ENCODE measurements at regions not wholly inside any gene's neighbourhood (a gene's known extent, or its start where the extent isn't known, plus 50 kb on each side); places are given as distances from the start of the nearest gene placed in this dataset.
"Not testable (repeated sequence)": the region's sequence is repeated elsewhere in the genome, so short reads cannot be mapped to it uniquely, and the experiment has no call there.

DNA sequence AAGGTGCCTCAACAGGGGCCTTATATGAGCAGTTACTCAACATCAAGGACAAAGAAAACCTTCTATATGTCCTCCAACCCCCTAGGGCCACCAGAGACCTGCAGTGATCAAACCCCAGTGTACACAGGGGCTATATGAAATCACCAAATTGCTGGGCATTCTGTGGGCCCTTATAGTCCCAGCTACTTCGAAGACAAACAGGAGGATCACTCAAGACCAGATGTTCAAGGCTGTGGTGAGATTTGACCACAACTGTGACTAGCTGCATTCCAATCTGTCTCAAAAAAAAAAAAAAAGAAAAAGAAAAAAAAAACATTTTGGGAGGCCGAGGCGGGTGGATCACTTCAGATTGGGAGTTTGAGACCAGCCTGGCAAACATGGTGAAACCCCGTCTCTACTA lies 51.0 kb upstream of the PRB2 start:
- FAIRE-seq = no peak

DNA sequence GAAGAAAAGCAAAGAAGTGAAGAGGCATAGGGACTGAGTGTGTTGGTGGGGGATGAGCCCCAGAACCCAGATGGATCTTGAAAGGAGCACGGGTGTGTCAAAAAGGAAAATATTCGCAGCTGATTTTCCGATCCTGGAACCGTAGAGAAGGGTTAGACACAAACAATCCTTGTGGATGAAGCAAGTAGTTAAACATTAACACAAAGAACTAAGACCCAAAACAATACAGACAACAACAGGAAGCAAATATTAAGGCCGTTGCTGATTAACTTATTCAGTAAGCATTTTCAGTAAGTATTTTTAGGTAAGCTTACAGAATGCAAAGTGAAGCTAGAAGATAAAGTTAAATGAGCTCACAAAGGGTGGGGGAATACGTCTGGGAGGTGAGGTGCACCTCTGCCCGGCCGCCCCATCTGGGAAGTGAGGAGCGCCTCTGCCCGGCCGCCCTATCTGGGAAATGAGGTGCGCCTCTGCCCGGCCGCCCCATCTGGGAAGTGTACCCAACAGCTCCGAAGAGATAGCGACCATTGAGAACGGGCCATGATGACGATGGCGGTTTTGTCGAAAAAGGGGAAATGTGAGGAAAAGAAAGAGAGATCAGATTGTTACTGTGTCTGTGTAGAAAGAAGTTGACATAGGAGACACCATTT lies 62.8 kb upstream of the PRB2 start:
- no peak for FAIRE-seq

DNA sequence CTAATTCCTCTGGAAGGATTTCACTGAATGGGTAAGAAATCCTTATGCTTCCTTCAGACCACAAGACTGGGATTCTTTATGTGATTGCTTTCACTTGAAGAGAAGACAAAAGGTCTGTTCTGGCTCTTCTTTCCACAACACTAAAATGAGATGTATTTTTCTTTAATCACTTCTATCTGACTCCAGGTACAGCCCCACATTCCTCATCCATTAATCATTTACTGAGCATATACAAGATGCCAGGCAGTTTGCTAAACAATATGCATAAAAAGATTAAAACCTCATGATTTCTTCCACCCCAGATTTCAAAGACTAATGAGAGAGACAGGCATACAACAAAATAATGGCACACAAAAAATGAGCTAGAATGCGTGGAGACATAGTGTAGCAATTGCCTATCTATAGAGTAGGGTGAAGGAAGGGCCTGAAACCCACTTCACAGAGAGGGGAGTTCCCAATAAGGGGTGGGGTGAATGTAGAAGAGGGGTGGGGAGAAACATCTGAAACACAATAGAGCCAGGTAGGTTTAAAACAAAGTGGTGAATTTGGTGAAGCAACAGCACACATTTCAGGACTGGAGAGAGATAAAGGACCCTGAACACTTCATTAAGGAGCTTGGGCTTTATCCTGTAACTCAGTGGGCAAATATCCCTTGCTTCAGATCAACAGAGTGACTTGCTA lies 65.1 kb upstream of the PRB2 start:
- no peak for FAIRE-seq

DNA sequence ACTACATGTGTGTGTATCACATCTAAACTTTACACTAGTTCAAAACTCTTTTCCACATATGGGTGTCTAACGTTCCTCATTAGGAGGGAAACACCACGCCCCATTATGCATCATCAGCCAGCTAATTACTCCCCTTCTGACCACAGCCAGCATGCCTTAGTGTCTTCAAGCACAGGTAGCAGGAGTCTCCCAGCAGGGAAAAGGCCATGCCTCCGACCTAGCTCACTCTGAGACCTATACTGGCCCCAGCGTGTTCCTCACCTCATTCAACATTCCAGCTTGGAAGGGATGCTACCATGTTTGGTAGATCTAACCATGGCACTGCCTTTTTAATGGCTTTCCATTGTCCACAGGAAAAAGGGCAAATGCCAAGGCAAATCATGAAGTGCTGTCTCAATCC lies 66.1 kb upstream of the PRB2 start:
- no peak for FAIRE-seq

DNA sequence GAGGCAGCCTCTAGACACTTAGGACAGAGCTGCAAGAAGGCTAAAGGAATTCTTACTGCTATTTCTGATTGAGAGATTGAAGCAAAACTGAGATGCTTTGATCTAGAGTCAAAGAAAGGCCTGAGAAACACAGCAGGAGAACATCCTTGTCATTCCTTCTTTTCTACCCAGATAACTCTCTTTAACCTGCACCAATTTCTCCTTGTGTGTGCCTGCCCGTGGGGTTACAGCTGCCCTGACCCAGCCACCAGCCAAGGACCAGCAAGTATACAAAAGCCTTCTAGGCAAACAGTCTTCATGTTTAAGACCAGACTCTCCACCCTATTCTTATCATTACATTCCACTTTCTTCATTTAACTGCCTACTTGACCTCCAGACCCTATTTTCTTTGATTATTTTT lies 81.7 kb upstream of the PRB2 start:
- no peak for FAIRE-seq

DNA sequence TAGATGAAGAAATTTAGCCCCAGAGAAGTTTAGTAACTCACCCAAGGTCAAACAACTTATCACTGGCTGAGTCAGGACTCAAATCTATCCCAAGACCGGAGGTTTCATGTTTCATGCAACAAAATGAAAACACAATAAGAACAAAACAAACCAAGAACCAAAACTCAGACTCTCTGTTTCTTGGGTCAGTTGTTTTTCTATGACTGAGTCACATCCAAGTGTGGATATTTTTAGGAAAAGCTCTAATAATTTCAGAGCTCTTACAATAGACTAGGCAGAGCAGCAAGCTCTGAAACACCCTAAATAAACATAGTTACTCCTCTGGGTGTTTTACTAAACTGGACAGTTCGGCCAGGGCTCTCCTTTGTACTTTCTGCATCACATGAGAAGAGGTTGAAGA lies 87.6 kb upstream of the PRB2 start:
- FAIRE-seq = no peak

DNA sequence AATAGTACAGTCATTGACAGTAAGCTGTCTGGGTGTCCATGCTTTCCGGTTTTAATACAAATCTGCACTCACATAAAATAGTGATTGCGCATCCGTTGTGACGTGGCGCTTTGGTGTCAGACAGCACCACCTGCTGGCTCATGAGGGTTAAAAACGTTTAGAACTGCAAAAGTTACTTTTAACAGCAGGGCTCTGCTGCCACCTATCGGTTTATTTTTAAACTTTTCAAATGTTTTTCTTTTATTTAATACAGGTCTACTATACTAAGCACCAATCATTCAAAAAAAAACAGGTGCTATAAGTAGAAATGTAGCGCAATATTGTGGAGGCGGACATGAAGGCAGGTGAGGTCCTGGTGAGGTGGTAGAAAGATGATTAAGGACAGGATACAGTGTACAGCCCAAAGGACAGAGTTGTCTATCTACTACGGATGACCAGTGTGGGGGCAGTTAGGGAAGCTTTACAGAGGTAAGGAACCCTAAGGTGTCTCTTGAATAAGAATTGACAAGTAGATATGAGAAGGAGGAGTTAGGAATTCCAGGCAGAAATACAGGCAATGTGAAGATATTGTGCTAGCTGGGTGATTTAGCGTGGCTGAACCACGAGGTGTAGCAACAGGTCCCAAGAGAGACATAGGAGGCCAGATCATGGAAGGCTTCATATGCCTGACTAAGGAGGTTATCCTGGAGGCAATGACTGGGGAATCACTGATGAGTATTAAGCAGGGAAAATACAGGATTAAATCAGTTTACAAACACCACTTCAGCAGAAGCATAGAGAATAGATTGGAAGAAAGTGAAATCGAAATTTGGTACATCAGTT lies 91.5 kb upstream of the PRB2 start:
- FAIRE-seq = peak; percentile 31

DNA sequence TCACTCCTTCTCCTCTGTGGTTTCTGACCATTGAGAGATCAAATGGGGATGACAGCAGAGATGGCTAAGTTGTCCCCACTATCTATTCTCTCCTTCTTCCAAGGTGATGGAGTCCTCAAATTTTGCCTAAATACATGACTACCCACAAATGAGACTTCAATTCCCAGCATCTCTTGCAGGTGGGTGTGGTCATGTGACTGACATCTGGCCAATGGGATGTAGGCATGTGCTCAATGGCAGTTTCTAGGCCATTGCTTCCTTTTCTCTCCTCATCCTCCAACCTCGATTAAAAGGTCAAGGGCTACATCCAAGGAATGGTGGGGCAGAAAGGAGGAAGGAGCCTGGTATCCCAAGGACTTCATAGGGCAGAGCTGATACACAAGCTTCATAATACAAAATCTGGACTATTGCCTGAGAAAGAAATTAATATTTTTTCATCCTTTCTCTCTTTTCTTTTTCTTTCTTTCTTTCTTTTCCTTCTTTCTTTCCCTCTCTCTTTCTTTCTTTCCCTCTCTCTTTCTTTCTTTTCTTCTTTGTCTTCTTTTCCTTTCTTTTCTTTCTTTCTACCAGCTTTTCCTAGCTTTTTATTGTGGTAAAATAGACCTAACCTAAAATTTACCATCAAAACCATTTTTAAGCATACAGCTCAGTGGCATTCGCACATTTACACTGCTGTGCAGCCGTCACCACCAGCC lies 100.9 kb upstream of the PRB2 start:
- FAIRE-seq = no peak

DNA sequence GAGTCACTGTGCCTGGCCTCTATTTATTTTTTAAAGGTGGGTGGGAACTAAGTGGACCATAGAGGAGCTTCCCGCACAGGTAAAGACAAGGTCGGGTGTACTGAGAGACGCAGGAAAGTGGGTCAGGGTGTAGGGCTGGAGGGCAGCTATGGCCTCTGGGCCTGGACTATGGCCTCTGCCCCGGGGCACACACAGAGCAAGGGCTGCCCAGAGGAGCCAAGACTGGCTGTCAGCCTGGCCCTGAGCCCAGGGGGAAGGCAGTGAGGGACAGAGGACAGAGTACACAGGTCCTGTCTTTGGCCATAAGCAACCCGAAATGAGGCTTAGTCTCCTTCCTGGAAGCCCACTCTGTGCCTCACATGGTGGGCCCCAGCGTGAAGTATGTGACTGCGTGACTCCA lies 102.1 kb upstream of the PRB2 start:
- no peak for FAIRE-seq

DNA sequence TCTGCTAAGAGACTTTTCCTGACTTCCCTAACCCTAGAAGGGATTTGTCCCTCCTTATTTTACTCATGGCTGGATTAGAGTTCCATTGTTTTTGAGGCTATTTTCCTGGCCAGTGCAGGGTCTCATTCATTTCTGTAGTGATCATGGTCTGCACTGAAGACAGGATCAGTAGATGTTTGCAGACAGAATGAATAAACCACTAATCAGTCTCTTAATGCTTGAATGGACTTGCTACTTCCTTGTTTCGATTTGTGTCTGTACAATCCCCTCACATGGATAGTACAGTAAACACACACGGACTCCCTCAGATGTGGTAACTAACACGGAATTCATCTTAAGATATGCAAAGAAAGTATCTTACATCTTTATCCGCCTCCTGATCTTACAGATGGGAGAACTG lies 102.6 kb upstream of the PRB2 start:
- no peak for FAIRE-seq

DNA sequence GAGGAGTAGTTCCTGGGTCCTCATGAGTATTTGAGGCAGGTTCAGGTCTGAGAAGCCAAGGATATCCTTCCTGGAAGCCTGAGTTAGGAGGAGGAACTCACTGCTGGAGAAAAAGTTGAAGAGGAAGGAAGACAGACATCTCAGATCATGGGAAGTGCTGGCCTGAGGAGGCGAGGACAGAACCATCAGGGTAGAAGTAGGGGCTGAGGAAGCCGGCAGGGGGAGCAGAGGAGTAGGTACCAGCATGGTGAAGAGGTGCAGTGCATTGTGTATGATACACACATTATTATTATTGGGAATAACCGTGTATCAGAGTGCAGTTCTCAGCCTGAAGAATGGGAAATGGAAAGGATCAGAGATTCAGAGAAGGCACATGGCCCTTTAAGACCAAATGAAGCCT lies 103.2 kb upstream of the PRB2 start:
- FAIRE-seq = not testable (repeated sequence)

DNA sequence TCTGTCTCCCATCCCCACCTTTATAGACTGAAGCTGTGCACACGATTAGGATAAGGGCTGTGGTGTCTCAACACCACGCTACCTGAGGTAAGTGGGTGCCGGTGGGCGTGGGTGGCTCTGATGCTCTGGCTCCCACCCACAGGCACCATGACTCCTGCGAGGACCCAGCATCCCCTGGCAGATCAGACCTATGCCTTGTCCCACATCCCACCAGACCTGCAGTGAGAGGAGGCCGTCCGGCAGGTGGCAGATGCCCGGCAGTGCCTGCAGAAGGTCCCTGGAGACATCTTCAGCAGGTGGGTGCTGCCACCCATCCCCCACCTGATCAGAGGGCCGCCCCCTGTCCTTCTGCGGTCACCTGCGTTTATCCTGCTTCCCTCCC lies 104.4 kb upstream of the PRB2 start:
- no peak for FAIRE-seq

DNA sequence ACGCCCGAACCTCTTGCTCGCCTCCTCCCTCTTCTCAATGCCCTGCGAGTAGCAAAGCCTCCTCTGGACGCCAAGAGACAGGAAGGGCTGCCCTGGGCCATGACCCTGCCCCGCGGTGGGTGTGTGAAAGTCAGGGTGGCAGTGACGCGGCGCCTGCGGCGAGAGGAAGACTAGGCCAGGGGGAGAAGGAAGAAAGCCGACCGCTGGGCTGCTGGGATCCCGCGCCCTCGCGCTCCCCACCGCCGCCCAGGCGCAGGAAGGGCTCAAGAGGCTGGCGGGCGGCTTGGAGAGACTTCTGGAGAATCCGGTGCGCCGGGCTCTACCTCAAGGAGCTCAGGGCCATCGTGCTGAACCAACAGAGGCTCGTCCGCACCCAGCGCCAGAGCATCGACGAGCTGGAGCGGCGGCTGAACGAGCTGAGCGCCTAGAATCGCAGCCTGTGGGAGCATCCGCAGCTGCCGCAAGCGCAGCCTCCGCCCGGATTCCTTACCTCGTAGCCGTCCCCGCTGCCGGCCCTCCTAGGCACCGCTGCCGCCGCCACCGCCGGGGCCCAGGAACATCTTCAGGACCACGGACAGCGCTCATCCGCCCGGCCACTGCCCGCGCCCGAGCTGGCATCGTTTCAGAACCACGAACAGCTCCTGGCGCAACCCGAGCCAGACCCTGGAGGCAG lies 105.0 kb upstream of the PRB2 start:
- no peak for FAIRE-seq

DNA sequence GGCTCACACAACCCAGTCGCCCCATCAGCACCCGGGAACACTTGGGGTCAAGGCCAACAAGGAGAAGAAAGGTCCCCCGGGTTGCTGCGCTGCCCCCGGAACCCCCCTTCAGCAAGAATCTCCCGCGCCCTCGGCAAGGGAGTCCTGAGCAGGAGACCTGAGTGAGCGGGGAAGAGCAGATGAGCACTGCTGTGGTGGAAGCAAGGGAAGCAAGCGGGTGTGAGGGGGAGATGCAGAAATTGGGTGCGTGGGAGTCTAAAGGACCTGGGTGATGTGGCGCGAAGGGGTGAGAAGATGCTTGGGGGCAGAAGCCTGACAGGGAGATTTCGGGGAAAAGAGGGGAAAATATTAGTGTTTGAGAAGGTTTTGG lies 105.5 kb upstream of the PRB2 start:
- no peak for FAIRE-seq

DNA sequence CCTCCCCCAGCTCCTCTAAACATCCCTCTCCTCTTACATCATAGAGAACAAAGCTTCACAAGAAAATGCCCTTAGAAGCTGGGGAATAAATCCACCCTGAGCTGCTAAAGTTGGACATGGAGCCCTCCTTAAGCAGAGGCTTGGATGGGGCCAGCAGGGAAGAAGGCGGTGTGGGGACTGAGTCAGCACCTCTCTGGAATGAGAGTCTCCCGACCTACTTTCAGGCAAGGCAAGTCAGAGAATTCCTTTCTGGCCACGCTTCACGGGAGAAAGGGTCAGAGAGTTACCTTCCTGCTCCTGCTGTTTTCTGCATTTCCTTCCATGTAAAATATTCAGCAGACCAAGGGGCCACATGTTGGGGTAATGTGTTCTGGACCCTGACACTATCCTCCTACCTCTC lies 113.3 kb upstream of the PRB2 start:
- no peak for FAIRE-seq

DNA sequence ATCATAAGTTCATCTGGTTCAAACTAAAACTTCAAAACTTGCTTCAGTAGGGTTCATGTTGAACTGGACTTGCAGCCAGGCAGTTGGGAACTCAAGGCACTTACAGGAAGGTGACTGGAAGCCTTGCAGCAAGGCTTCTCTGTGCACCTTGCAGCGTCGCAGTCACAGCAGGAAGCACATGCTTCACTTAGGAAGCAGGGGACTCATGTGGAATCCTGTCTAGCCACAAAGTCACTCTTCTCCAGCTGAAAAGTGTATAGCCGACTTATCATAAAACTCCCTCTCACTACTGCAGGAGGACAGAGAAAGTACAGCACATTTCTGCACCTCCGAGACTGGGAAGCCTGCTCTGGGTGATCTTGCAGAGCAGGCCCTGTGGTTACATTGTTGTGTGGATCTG lies 114.0 kb upstream of the PRB2 start:
- no peak for FAIRE-seq

DNA sequence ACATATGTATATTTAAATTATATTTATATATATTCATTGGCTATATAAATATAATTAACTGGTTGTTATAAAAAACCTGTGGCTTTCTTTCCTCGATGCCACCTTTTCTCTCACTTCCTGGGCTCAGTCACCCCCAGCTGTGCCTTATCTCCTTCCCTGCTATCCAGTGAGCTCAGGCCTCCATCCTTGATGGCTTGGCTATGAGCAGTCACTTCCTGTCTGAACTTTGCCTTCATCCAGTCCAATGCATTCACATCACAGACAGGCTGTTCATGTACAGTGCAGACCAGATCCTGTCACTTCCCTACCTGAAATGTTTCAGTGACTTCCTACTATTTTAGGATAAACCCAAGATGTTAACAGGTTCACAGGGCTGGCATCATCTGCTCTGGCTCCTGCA lies 115.3 kb upstream of the PRB2 start:
- FAIRE-seq = no peak

DNA sequence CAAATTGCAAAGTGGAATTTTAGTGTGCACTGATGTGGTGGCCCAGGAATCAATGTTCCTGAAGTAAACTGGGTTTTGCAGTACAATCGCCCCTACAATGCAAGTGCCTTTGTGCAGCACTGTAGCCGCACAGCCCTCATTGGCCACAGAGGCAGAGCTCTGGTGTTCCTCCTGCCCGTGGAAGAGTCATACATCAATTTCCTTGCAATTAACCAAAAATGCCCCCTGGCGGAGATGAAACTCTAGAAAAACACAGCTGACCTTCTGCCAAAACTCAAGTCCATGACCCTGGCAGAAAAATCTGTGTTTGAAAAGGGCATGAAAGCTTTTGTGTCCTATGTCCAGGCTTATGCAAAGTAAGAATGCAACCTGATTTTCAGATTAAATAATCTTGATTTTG lies 117.9 kb upstream of the PRB2 start:
- no peak for FAIRE-seq

DNA sequence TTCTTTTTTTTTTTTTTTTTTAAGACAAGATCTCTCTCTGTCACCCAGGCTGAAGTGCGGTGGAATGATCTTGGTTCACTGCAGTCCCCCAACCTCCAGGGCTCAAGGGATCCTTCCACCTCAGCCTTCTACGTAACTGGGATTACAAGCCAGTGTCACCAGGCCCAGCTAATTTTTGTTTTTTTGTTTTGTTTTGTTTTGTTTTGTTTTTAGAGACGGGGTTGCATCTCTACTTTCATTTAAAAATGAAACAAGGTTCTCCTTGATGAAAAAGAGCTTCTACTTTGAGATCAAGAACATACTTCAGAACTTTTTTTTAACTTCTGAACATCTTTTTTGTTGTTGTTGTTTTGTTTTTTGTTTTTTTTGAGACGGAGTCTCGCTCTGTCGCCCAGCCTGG lies 121.7 kb upstream of the PRB2 start:
- no peak for FAIRE-seq

DNA sequence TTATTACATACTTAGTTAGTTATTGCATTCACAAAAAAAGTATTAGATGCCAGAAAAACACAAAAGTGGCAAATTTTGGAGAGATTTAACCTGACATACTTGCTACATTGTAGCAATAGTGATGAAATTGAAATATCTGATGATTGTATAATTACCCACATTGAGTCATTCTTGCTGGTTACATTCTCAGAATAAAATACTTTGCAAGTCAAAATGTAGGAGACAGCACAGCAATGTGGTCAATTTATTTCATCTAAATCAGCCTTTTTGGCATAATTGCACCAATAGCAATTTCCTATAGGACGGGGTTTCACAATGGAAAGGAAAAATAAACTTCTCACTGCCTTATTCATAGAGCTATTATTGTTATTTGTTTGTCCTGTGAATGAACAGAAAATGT lies 125.0 kb upstream of the ETV6 start:
- no peak for FAIRE-seq

DNA sequence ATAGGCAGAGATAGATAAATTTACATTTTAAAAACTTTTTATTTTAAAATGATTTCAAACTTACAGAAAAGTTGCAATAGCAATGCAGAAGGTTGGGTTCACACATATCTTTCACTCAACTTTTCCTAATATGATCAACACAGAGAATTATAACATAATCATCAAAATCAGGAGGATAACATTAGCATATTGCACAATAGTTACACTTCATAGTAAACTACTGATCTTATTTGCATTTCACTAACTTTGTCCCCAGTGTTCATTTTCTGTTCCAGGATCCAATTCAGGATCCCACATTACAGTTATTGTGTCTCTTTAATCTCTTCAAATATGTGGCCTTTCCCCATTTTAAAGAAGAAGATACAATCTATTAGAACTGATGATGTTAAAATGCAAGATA lies 115.4 kb upstream of the ETV6 start:
- FAIRE-seq = no peak

DNA sequence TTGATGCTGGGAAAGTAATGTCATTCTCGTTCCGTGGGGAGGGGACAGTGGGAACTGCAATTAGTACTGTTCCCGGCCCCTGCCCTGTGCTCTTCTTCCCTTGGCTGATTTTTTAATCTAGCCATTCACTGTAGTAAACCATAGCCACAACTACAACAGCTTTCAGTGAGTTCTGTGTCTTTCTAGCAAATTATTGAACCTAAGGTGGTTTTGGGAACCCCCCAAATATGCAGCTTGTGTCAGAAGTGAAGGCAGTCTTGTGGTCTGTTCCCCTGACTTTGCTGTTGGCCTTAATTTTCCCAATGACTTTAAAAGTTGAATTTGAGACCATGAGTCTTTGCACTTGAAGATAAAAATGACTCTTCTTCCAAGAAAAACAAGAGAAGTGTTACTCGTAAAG lies 114.3 kb upstream of the ETV6 start:
- FAIRE-seq = no peak

DNA sequence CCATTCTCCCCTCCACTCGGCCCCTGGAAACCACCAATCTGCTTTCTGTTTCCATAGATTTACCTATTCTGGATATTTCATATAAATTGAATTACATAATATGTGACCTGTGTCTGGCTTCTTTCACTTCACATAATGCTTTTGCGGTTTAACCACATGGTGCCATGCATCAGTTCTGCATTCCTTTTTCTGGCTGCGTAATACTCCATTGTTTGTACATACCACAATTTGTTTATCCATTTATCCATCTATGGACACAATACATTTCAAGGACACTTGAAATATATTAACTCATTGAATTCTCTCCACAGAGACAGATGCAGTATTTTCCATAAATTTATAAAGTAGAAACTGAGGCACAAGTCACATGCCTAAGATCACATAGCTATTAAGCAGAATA lies 110.3 kb upstream of the ETV6 start:
- FAIRE-seq = no peak

Data from colon (tissue), 2 donors.